NK-92 treated with Interleukin-12 subunit alpha and Interleukin-12 subunit beta, amount 100 ng/mL, for 24 hours (cell line): ENCODE measurements at regions not wholly inside any gene's neighbourhood (a gene's known extent, or its start where the extent isn't known, plus 50 kb on each side); places are given as distances from the start of the nearest gene placed in this dataset.

Source experiments
- DNase-seq: peaks from one replicate; lab custom pipeline; 2025; lab: John Stamatoyannopoulos, UW

- no peak for DNase-seq
These were observed 298.1 kb upstream of the TMPO start for GRCh38 chr12:98217257-98217656.

- no peak for DNase-seq
These were observed 294.8 kb upstream of the TMPO start for GRCh38 chr12:98220636-98221035.

- DNase-seq = no peak
These were observed 294.1 kb upstream of the TMPO start for GRCh38 chr12:98221243-98221808.

- no peak for DNase-seq
These were observed 293.3 kb upstream of the TMPO start for GRCh38 chr12:98222135-98222534.

GRCh38 chr12:98224584-98225221 lies 290.7 kb upstream of the TMPO start:
- no peak for DNase-seq

- DNase-seq = no peak
These were observed 288.2 kb upstream of the TMPO start for GRCh38 chr12:98227162-98227561.

GRCh38 chr12:98228683-98229539 lies 286.5 kb upstream of the TMPO start:
- no peak for DNase-seq

- DNase-seq = no peak
These were observed 285.9 kb upstream of the TMPO start for GRCh38 chr12:98229540-98229924.

GRCh38 chr12:98232753-98233390 lies 282.5 kb upstream of the TMPO start:
- no peak for DNase-seq

GRCh38 chr12:98235301-98235700 lies 280.1 kb upstream of the TMPO start:
- DNase-seq = no peak

- no peak for DNase-seq
These were observed 276.8 kb upstream of the TMPO start for GRCh38 chr12:98238515-98239130.

- no peak for DNase-seq
These were observed 272.2 kb upstream of the TMPO start for GRCh38 chr12:98243190-98243589.

GRCh38 chr12:98244136-98244535 lies 271.3 kb upstream of the TMPO start:
- DNase-seq = no peak

GRCh38 chr12:98253207-98254037 lies 262.0 kb upstream of the TMPO start:
- no peak for DNase-seq

- DNase-seq = no peak
These were observed 258.6 kb upstream of the TMPO start for GRCh38 chr12:98256830-98257229.

- DNase-seq = no peak
These were observed 255.7 kb upstream of the TMPO start for GRCh38 chr12:98259693-98260092.

- no peak for DNase-seq
These were observed 255.1 kb upstream of the TMPO start for GRCh38 chr12:98260276-98260675.

- DNase-seq = no peak
These were observed 252.5 kb upstream of the TMPO start for GRCh38 chr12:98262902-98263301.

GRCh38 chr12:98274430-98275130 lies 240.8 kb upstream of the TMPO start:
- no peak for DNase-seq

GRCh38 chr12:98275131-98275475 lies 240.3 kb upstream of the TMPO start:
- DNase-seq = no peak

GRCh38 chr12:98280152-98280551 lies 235.2 kb upstream of the TMPO start:
- DNase-seq = no peak
